C4-2B (cell line): ENCODE measurements at regions not wholly inside any gene's neighbourhood (a gene's known extent, or its start where the extent isn't known, plus 50 kb on each side); places are given as distances from the start of the nearest gene placed in this dataset.

ENCODE experiments used
- ZFX ChIP-seq: fragments of 450-650 bp; IDR thresholded peaks from 2 replicates; pipeline ENCODE4 v1.6.1; 2017
- TF ChIP-seq, protein P1 (sequence below): fragments of 450-650 bp; conservative IDR thresholded peaks from 2 replicates; pipeline ENCODE4 v1.5.1; 2017; ENCODE audit warnings: mild to moderate bottlenecking

DNA sequence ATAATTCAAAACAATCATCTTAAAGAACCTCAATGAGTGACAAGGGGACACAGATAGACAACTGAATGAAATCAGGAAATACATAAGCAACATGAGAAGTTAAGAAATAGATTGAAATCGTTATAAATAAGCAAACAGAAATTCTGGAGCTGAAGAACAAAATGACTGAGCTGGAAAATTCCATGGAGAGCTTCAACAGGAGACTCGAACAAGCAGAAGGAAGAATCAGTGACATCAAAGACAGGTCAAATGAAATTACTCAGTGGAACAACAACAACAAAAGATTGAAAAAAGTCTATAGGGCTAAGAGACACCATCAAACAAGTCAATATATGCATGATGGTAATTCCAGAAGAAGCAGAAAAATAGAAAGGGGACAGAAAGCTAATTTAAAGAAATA, 89.5 kb upstream of the ALKAL2 start:
- TF ChIP-seq, protein P1, sequence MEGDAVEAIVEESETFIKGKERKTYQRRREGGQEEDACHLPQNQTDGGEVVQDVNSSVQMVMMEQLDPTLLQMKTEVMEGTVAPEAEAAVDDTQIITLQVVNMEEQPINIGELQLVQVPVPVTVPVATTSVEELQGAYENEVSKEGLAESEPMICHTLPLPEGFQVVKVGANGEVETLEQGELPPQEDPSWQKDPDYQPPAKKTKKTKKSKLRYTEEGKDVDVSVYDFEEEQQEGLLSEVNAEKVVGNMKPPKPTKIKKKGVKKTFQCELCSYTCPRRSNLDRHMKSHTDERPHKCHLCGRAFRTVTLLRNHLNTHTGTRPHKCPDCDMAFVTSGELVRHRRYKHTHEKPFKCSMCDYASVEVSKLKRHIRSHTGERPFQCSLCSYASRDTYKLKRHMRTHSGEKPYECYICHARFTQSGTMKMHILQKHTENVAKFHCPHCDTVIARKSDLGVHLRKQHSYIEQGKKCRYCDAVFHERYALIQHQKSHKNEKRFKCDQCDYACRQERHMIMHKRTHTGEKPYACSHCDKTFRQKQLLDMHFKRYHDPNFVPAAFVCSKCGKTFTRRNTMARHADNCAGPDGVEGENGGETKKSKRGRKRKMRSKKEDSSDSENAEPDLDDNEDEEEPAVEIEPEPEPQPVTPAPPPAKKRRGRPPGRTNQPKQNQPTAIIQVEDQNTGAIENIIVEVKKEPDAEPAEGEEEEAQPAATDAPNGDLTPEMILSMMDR, result no peak
- no peak for TF ChIP-seq ZFX
